ENCODE measurements at regions not wholly inside any gene's neighbourhood (a gene's known extent, or its start where the extent isn't known, plus 50 kb on each side); places are given as distances from the start of the nearest gene placed in this dataset.
"Not testable (repeated sequence)": the region's sequence is repeated elsewhere in the genome, so short reads cannot be mapped to it uniquely, and the experiment has no call there.

- Histone ChIP-seq H3K9me3 (peaks cover 3% of the 10 kb centered on the region; the same call in 1 of the 3 replicates), H3K4me3 (no peak overlapping the region), H3K4me1 (no peaks in the 10 kb centered on the region), H3K27ac (no peak overlapping the region), H3K4me2 (no peak overlapping the region)
- TF ChIP-seq REST (IDR thresholded peaks at IDR 0.05) (no peak), CHD2 (IDR thresholded peaks at IDR 0.05; ENCODE audit: low read length, partially characterized antibody) (no peak)
- ATAC-seq: no peak
- ChIA-PET POLR2A (no interaction called here), CTCF (no interaction called here)
- WGBS (ENCODE audit: missing lambda C conversion rate): 8% methylated on average over 3 of the region's 3 CpGs
- FAIRE-seq: no peak
- no peak for DNase-seq (ENCODE audit: low read depth in 1 of 2, low spot score in 1 of 2)
Measured at GRCh38 chr10:106271237-106271636, 893.3 kb downstream of the SORCS1 start.

- DNase-seq (ENCODE audit: low read depth in 1 of 2, low spot score in 1 of 2): no peak
- ChIA-PET CTCF (no interaction called here), POLR2A (no interaction called here)
- peaks cover 3% of the 10 kb centered on the region; the same call in 1 of the 3 replicates for H3K9me3 ChIP-seq
- 12% methylated on average over 2 of the region's 2 CpGs for WGBS (ENCODE audit: missing lambda C conversion rate)
- H3K27ac ChIP-seq: no peak overlapping the region
- no peaks in the 10 kb centered on the region for H3K4me1 ChIP-seq
- ATAC-seq: no peak
- TF ChIP-seq POLR2AphosphoS2 (conservative IDR thresholded peaks at IDR 0.05; ENCODE audit: low read length): no peak
- no peak for TF ChIP-seq USF2 (IDR thresholded peaks at IDR 0.05)
- FAIRE-seq: no peak
- no peak overlapping the region for H3K4me3 ChIP-seq
- H3K4me2 ChIP-seq: no peak overlapping the region
Measured at GRCh38 chr10:106268000-106268399, 896.5 kb downstream of the SORCS1 start.

- TF ChIP-seq MAX (IDR thresholded peaks at IDR 0.05) (no peak), POLR2AphosphoS2 (conservative IDR thresholded peaks at IDR 0.05; ENCODE audit: low read length) (no peak), RARB (CRISPR knock-in tag; IDR thresholded peaks at IDR 0.05) (no peak), RNF2 (IDR thresholded peaks at IDR 0.05; ENCODE audit: borderline replicate concordance, low read depth) (no peak), E2F6 (IDR thresholded peaks at IDR 0.05; ENCODE audit: borderline replicate concordance, low read depth) (no peak), CHD4 (IDR thresholded peaks at IDR 0.05; ENCODE audit: borderline replicate concordance) (no peak), HES2 (IDR thresholded peaks at IDR 0.05) (no peak), FOSL2 (IDR thresholded peaks at IDR 0.05) (no peak), FOSL2 (CRISPR knock-in tag; IDR thresholded peaks at IDR 0.05) (no peak), HOXB5 (CRISPR knock-in tag; IDR thresholded peaks at IDR 0.05) (no peak), REST (IDR thresholded peaks at IDR 0.05) (no peak), JUNB (IDR thresholded peaks at IDR 0.05) (no peak), POLR2A (IDR thresholded peaks at IDR 0.05; ENCODE audit: low read length) (no peak), KDM5A (IDR thresholded peaks at IDR 0.05) (no peak), NR3C1 (IDR thresholded peaks at IDR 0.05) (no peak), TP53 (CRISPR knock-in tag; IDR thresholded peaks at IDR 0.05) (no peak), NPAS2 (CRISPR knock-in tag; IDR thresholded peaks at IDR 0.05; ENCODE audit: borderline replicate concordance) (no peak), ATOH8 (CRISPR knock-in tag; IDR thresholded peaks at IDR 0.05; ENCODE audit: low read depth) (no peak), SMC3 (IDR thresholded peaks at IDR 0.05) (no peak)
- FAIRE-seq: no peak
- no peak for ATAC-seq
- Histone ChIP-seq H3K4me1 (no peaks in the 10 kb centered on the region), H3K9me3 (peaks cover 3% of the 10 kb centered on the region; the same call in 1 of the 3 replicates), H3K27ac (no peak overlapping the region), H3K4me3 (no peak overlapping the region), H3K4me2 (no peak overlapping the region)
- no peak for DNase-seq (ENCODE audit: low read depth in 1 of 2, low spot score in 1 of 2)
- ChIA-PET POLR2A (no interaction called here), CTCF (no interaction called here)
- WGBS (ENCODE audit: missing lambda C conversion rate): 7% methylated on average over 4 of the region's 13 CpGs
Measured at GRCh38 chr10:106267591-106267990, 896.9 kb downstream of the SORCS1 start.

GRCh38 chr10:106257432-106257831 is 907.1 kb downstream of the SORCS1 start:
- H3K27ac ChIP-seq; DNase-seq (ENCODE audit: low read depth in 1 of 2, low spot score in 1 of 2); POLR2A ChIA-PET; ATAC-seq; H3K4me2 ChIP-seq; H3K9me3 ChIP-seq; CTCF ChIA-PET; FAIRE-seq; H3K4me1 ChIP-seq; H3K4me3 ChIP-seq: not testable (repeated sequence)
- 7% methylated on average over 3 of the region's 6 CpGs for WGBS (ENCODE audit: missing lambda C conversion rate)
